Fibroblast of gingiva (primary cell): ENCODE measurements at regions not wholly inside any gene's neighbourhood (a gene's known extent, or its start where the extent isn't known, plus 50 kb on each side); places are given as distances from the start of the nearest gene placed in this dataset.
"Not testable (repeated sequence)": the region's sequence is repeated elsewhere in the genome, so short reads cannot be mapped to it uniquely, and the experiment has no call there.

Experiments used
- DNase-seq: peaks from one replicate; pipeline ENCODE4 v3.0.0-alpha.2; 2011; ENCODE audit warnings: low read depth

GRCh38 chr7:106713452-106713851, 52.5 kb upstream of the CCDC71L start:
- not testable (repeated sequence) for DNase-seq

DNA sequence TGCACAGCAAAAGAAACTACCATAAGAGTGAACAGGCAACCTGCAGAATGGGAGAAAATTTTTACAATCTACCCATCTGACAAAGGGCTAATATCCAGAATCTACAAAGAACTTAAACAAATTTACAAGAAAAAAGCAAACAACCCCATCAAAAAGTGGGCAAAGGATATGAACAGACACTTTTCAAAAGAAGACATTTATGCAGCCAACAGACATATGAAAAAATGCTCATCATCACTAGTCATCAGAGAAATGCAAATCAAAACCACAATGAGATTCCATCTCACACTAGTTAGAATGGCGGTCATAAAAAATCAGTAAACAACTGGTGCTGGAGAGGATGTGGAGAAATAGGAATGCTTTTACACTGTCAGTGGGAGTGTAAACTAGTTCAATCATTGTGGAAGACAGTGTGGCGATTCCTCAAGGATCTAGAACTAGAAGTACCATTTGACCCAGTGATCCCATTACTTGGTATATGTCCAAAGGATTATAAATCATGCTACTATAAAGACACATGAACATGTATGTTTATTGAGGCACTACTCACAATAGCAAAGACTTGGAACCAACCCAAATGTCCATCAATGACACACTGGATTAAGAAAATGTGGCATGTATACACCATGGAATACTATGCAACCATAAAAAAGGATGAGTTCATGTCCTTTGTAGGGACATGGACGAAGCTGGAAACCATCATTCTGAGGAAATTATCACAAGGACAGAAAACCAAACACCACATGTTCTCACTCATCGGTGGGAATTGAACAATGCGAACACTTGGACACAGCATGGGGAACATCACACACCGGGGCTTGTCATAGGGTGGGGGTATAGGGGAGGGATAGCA, 53.9 kb upstream of the CCDC71L start:
- not testable (repeated sequence) for DNase-seq

- DNase-seq: no peak
Measured at GRCh38 chr7:106715730-106716129, 54.8 kb upstream of the CCDC71L start.

- peak; percentile 80 for DNase-seq
Measured at GRCh38 chr7:106717254-106717954, 56.4 kb upstream of the CCDC71L start.

DNA sequence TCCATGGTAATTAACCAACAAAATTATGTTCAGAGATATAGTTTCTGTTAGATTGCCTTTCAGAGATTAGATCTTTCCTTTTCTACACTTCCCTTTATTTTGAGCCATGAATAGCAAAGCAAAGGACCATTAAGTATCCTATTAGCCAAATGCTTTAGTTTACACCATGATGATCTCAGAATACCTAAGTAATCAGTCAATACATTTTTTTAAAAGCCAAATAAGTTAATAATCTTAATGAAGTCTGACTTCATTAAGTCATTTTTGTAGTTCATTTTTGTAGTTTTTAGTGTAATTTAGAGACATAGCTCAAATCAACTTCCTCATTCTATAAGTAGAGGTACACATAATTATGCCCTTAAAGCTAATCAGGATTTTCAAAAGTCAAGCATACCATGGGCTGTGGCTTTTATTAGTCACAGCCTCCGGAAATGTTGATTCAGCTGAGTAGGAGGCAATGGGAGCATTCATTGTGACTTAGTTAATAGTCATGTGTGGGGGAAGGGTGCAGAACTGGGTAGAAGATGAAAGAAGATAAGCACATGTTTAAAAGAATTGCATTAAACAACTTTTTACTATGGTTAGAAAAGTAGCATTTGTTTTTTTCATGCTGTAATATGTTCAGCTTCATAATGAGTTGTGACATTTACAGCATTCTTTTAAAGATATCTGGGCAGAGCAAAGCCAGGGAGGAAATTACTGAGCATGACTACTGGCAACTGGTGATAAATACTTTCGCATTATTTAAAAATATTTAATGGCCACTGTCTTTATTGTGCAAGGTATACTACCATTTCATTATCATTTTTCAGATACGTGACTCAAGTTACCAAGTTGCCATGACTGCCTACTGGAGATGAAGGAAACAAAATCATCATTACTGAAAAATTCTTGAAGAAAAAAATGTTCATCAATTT, 57.3 kb upstream of the CCDC71L start:
- peak; percentile 97 for DNase-seq

DNA sequence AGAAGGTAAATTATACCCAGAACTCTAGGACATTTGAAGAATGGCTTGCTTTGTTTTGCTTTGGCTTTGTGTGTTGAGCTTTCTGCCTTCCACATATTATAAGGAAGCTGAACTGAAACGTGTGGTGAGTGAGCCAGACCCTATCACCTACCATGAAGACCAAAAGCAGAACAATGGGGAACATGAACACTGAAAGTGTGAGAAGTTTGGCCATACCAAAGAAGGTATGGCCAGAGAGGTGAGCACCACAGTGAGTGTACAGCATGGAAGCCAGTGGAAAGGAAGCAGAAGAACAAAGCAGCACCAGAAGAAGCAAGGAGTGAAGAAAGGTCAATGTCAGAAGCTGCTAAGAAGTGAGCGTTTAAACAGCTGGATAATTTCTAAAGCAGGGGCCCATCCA, 59.7 kb upstream of the CCDC71L start:
- no peak for DNase-seq

DNA sequence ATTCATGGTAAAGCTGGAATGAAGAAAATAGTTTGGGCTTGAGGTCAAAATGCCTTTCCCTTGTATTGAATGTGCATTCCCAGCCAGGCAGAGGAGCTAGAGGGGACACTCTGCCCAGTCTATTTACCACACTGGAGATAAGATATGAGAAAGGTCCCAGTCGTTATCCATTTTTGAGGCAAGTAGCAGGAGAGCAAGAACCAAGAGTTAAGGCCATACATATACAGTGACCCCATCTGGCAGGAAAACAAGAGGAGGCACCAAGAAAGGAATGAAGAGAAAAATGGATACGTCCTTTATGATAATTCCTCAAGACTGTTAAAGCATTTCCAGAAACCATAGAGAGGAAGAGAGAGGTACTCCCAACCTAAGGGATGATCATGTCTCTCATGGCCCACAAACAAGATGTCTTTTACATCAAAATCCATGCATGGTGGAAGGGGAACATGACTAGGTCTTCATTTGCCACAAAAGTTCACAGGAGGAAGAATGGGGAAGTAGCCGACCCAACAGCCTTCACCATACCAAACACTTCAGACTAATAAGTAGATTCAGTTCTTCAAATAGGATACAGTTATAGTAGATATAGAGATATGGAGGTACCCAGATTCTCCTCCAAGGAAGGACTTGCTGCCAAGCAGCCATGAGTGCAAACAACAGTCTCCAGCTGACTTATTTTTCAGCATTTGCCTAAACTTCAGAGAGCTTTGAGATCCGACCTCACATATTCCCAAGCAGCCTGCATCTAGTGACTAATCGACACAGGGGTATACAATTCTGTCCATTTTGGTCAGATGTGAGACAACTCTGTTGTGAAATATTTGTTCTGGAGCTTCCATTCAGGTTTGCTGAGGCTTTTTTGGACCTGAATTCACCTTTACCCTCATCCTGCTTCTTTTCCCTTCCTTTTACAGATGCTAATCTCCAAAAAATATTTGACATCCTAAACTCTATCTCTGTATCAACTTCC, 61.1 kb upstream of the CCDC71L start:
- DNase-seq: no peak

DNA sequence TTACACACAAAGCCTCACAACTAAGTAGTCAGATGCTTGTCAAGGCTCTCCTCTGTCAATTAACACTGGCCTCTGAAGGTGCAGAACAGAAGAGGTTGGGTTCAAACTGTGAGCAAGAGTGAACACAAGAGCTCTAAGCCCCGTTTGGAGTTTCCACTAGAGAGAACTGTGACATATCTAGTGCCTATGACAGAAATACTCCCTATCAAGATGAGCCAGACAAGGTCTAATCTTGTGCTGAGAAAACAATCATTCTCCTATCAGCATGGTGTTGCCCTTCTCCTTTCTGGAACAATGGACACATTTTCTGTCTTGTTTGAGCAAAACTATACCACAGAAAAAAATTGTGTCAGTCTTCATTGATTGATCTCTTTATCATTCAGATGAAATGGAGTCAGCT, 62.4 kb upstream of the CCDC71L start:
- DNase-seq: no peak

- no peak for DNase-seq
Measured at GRCh38 chr7:106729720-106730385, 68.9 kb upstream of the CCDC71L start.

GRCh38 chr7:106731187-106731586, 70.2 kb upstream of the CCDC71L start:
- no peak for DNase-seq

GRCh38 chr7:106731646-106732444, 70.9 kb upstream of the CCDC71L start:
- no peak for DNase-seq

GRCh38 chr7:106735637-106736036, 74.7 kb upstream of the CCDC71L start:
- DNase-seq: no peak

DNA sequence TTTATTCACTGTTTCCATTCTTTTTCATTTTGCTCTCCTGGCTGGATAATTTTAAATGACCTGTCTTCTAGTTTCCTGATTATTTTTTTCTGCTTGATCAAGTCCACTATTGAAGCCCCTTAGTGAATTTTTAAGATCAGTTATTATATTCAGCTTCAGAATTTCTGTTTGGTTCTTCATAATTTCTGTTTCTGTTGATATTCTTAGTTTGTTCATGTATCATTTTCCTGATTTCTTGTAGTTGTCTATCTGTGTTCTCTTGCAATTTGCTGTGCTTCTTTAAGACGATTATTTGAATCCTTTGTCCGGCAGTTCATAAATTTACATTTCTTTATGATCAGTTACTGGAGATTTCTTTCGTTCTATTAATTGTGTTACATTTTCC, 75.2 kb upstream of the CCDC71L start:
- DNase-seq: no peak

DNA sequence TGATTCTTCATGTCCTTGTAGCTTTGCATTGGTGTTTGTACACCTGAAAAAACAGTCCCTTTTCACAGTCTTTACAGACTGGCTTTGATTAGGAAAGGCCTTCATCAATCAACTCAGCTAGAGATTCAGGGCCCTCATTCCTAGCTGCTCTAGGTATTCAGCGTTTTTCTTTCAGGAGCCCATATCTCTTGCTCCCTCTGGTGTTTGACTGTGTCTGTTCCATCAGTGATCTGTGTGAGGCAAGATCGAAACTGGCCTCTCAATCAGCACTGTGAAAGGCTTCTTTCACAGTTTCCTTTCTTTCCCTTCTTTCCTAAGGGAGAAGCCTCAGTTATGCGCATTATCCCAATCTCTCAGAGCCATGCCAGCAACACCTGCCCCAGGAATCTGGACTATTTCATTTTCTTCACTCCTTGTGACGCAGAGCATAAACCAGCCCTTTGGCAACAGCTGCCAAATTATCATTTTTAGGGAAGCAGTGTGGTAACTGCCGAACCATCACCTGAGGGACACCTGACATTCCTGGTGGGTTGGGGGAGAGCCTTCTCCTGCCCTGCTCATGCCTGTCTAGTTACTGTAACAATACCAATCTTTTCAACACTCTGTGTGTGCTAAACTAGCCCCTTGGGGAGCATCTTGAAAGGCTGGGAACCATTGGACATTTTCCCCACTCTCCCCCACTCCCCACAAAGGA, 75.7 kb upstream of the CCDC71L start:
- DNase-seq: peak; percentile 75

GRCh38 chr7:106737202-106737562, 76.2 kb upstream of the CCDC71L start:
- peak; percentile 51 for DNase-seq

DNA sequence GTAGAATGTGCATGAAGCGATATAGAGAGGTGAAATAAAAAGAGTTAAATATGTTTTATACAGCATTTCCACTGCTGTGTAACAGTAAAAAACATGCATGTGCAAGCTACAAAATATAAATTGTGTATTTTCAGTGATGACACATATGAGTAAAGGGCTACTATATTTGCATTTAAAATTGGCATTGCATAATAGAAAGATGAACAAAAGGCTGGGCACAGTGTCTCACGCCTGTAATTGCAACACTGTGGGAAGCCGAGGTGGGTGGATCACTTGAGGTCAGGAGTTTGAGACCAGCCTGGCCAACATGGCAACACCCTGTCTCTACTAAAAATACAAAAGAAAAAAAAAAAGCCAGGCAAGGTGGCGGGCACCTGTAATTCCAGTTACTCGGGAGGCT, 79.8 kb upstream of the CCDC71L start:
- DNase-seq: no peak

DNA sequence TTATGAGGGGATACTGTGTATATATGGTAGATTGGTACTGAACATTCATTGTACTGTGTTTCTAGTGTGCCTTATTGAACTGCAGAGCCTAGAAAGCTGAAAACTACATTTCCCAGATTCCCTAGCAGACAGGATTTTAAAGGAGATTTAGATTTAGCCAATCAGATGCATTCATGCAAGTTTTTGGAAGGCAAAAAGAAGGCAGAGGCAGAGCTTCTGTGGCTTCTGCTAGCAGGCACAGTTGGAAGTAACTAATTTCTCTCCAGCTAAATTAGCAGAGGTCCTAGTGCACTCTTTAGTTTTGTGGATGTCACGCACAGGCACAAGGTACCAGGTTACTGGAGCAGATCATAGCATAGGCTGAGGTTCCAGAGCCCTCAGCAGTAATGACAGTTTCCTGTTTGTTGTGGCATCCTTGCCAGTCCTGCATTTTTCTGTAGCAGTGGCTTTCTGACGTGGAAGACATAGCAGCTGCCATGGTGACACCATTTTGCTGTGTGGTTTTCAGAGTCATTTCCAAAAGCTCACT, 83.7 kb upstream of the CCDC71L start:
- no peak for DNase-seq

- not testable (repeated sequence) for DNase-seq
Measured at GRCh38 chr7:106747301-106747700, 86.3 kb upstream of the CCDC71L start.

DNA sequence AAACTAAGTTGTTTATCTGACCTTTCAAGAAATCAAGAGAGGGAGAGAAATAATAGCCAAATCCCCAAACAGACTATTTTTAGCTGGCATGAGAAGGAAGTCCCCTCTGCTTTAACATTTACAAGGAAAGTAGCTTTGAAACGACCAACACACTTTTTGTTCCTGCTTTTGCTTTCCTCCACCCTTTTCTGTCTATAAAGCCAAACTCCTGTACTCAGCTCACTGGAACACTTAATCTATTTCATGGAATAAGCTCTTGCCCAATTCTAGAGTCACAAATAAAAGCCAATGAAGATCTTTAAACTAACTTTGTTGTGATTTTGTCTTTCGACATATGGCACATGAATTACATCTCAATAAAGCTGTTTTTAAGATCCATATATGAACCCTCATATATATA, 86.8 kb upstream of the CCDC71L start:
- DNase-seq: no peak
